ENCODE measurements at regions not wholly inside any gene's neighbourhood (a gene's known extent, or its start where the extent isn't known, plus 50 kb on each side); places are given as distances from the start of the nearest gene placed in this dataset.

GRCh38 chr13:30034458-30034795 lies 184.0 kb upstream of the UBL3 start:
- no peak for DNase-seq (ENCODE audit: low read depth in 4 of 4, low spot score in 2 of 4)

DNA sequence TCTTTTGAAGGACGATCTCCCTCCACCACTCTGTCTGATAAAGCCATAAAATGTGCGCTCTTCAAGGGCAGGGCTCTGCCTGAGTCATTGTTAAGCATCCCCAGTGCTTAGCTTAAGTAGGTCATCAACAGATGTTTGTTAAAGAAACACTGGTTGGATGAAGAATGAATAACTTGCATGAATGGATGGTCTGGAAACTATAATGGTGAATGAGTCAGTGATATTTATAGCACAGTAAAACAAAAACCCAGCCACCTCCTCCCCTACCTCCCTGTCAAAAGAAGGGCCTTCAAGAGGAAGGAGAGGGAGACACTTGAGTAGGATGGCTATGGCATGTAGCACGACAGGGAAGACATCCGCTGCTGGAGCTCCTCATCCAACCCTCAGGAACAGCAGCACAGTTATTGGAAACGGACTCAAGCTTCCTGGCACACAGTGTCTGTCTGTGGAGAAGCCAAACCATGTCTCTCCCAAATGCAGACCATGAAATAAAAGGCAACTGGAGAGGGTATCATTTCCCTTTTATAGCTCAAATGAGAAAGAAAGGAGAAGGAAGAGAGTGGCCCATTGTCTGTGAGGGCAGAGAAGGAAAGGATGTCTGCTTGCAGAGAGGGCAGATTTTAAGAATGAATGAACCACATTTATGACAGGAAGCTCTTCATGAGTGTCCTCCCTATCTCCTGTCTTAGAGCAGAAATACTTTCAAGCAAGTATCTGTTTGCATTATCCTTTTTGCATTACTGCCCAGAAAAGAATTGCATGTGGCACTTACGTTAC lies 183.5 kb upstream of the UBL3 start:
- no peak for DNase-seq (ENCODE audit: low read depth in 4 of 4, low spot score in 2 of 4)

DNA sequence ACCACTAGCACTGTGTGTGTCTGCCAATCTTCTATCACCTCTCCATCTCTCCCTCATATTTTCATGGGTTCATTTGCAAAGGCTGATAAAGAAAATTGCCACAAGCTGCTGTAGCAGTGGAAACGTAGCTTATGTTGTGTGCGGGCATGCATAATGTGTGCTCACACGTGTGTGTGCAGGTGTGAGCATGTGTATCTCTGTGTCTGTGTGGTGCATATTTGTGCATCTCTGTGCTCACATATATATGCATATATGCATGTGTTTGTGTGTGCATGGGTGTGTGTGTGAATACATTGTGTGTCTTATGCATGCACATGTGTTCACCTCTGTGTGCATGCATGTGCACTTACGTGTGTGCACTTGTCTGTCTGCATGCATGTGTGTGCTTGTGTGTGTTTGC lies 181.8 kb upstream of the UBL3 start:
- DNase-seq (ENCODE audit: low read depth in 4 of 4, low spot score in 2 of 4): no peak

DNA sequence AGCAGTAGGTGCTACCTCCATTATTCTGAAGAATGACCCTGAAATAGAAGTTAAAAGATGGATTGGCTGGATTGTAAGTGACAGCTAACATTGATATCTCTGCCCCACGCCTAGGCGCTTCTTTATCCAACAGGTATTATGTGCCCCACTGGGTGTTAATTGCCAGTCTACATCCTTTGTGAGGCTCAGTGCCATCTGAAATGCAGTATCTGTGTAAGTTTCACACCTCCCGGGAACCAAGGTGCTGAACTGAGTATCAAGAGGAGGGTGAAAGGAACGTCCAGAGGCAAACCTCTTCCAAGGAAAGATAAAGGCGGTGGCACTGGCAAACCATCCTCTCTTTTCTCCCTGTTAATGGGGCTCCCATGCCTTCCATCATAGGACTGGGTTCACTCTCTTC lies 181.1 kb upstream of the UBL3 start:
- no peak for DNase-seq (ENCODE audit: low read depth in 4 of 4, low spot score in 2 of 4)

DNA sequence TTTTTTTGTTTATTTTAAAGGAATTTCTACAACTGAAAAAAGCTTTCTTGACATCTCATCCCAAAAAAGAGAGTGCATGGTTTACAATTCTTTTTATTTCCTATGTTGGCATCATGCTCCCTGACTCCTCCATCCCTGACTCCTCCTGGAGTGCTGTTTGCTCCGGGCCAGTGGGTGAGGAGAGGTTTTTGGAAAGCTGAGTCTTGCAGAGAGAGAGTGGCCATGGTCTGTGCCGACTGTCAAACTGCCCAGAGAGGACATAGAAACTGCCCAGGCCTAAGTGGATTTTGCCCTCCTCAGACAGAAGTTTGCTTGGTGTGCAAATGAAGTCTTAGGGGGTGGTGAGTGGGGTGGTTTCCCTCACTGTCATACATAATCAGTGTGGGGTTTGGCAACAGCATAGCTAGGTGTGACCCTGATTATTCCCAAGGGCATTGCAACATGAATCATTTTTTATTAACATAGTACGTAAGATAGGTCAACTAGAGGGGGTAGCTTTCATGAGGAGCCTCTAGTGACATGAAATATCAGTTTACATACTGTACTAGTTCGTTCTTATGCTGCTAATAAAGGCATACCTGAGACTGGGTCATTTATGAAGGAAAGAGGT lies 179.8 kb upstream of the UBL3 start:
- DNase-seq (ENCODE audit: low read depth in 4 of 4, low spot score in 2 of 4): no peak

GRCh38 chr13:30027569-30028455 lies 177.4 kb upstream of the UBL3 start:
- DNase-seq (ENCODE audit: low read depth in 4 of 4, low spot score in 2 of 4): no peak

- DNase-seq (ENCODE audit: low read depth in 4 of 4, low spot score in 2 of 4): no peak
These were observed 176.5 kb upstream of the UBL3 start for GRCh38 chr13:30026909-30027308.

GRCh38 chr13:30026093-30026492 lies 175.7 kb upstream of the UBL3 start:
- no peak for DNase-seq (ENCODE audit: low read depth in 4 of 4, low spot score in 2 of 4)

GRCh38 chr13:30025351-30025750 lies 174.9 kb upstream of the UBL3 start:
- DNase-seq (ENCODE audit: low read depth in 4 of 4, low spot score in 2 of 4): no peak

DNA sequence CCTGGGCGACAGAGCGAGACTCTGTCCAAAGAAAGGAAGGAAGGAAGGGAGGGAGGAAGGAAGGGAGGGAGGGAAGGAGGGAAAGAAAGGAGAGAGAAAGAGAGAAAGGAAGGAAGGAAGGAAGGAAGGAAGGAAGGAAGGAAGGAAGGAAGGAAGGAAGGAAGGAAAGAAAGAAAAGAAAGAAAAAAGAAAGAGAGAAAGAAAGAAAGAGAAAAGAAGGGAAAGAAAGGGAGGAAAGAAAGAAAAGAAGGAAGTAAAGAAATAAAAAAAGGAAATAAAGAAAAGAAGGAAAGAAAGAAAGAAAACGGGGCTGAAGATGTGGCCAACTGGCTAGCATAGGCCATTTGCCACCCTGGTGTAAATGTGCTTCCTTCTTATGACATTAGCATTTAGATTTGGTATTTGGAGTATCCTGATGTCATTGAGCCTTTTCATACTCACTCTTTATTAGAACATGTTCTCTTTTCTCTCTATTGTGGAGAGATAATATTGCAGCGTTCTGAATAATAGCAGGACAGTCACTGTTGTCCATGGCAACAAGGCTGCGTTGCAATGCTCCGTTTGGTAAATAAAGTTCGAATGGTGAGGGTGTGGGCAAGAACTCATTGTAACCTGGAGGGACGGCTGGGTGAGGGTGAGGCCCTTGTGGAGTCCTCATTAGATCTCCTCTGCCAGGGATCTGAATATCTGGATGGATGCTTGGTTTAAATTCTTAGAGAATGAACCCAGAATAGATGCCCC lies 173.9 kb upstream of the UBL3 start:
- DNase-seq (ENCODE audit: low read depth in 4 of 4, low spot score in 2 of 4): no peak

DNA sequence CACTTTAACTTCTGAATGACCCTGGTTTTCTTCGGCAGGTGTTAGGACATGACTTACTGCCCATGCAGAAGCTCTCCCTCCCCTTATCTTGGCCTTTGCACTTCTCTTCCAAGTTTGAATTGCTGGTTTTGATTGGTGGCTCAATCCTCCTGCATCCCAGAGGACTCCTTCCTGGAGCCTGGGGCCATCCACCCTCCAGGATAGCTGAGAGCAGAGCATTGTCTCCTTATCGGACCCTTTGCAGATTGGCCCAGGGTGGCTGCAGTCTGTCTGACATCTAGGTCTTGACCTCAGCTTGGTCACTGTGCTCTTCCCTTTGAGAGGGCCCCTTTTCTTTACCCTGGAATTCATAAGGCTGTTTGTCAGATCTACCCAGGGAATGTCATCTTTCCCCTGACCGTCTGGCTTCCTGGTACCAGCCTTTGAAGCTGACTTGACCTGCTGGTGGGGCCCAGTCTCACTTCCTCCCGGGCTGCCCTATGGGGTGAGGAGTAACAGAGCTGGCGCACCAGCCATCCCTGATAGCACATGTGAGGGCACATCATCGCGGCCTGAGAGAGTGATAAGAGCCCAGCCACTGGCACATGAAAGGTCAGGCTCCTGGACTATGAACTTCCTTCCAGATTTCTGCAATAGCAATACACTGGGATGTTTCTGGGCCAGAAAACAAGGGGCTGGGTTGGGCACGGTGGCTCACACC lies 172.9 kb upstream of the UBL3 start:
- DNase-seq (ENCODE audit: low read depth in 4 of 4, low spot score in 2 of 4): no peak

- DNase-seq (ENCODE audit: low read depth in 4 of 4, low spot score in 2 of 4): no peak
These were observed 172.4 kb upstream of the UBL3 start for GRCh38 chr13:30022796-30023195.

- no peak for DNase-seq (ENCODE audit: low read depth in 4 of 4, low spot score in 2 of 4)
These were observed 171.8 kb upstream of the UBL3 start for GRCh38 chr13:30022256-30022655.

GRCh38 chr13:30021611-30022010 lies 171.2 kb upstream of the UBL3 start:
- no peak for DNase-seq (ENCODE audit: low read depth in 4 of 4, low spot score in 2 of 4)

DNA sequence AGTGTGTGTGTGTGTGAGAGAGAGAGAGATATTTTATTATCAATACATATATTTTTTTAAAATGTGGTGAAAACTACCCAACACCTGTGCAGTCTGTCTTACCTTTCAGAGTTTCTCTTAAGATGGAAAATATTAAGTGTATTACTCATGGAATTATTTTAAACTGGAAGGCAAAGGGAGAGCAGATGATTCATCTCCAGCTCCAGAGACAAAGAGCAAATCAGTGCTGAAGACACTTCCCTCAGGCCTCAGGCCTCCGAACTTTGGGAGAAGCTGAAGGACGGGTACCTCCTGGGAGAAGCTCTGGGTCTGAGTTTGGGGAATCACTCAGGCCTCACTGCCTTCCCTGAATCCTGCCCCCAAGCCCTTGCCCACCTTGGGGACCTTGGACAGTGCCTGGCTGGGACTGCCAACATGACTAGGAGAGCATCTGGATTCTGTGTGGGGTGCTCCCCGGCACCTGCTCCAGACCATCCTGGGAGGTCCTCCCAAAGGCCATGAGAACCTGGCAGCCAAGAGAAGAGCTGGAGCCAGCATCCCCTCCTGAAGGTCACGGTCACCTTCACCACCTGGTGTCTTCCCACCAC lies 170.4 kb upstream of the UBL3 start:
- no peak for DNase-seq (ENCODE audit: low read depth in 4 of 4, low spot score in 2 of 4)

DNA sequence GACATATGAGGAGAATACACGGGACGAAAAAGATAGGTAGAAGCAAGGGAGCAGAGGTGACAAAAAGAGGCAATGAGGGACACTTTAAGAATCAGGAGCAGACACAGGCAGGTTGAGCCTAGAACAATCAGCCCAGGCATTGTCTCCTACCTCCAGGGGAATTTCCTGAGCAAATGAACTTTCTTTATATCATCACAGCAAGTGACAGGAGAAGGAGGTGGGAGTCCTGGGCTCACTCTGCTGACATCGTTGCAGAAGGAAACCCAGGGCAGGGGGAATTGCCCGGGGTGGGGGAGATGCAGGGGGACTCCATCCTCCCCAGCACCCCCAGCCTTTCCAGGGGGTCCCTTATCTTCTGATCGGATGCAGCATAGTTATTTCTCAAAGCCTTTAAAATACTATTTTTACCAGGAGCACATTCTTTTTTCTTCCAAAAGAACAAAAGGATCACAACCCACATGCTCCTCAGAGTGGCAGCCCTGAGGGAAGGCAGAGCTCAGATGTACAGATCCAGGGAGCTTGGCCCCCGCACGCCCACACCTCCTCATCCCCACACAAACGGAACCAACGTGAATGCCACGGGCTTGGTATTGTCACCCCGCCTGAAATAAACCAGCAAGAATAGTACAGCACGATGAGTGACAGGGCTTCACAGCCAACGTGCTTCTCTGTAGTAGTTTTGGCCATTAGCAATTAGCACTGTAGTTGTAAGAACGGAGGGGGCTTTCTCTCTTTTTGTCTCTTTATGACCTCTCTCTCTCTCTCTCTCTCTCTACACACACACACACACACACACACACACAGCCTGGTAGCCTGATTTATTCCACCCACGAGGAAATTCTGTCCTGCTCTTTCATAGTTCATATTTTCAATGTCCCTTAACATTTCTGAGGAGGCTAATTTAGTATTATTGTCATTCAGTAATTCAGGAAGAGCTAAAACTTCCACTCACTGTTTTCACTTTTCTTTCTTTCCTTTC lies 169.5 kb upstream of the UBL3 start:
- no peak for DNase-seq (ENCODE audit: low read depth in 4 of 4, low spot score in 2 of 4)

- no peak for DNase-seq (ENCODE audit: low read depth in 4 of 4, low spot score in 2 of 4)
These were observed 167.5 kb upstream of the UBL3 start for GRCh38 chr13:30017880-30018279.

DNA sequence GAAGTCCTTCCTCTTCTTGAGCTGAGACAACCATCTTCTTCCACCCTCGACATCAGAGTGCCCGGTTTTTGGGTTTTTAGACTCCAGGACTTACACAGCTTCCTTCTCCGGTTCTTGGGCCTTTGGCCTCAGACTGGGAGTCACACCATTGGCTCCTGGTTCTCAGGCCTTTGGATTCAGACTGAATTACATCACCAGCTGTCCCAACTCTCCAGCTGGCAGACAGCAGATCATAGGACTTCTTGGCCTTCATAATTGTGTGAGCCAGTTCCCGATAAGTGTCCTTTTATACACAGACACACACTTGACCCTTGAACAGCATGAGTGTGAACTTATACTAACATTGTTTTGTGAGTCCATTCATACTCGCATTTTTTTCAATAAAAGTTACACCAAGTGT lies 166.0 kb upstream of the UBL3 start:
- no peak for DNase-seq (ENCODE audit: low read depth in 4 of 4, low spot score in 2 of 4)

DNA sequence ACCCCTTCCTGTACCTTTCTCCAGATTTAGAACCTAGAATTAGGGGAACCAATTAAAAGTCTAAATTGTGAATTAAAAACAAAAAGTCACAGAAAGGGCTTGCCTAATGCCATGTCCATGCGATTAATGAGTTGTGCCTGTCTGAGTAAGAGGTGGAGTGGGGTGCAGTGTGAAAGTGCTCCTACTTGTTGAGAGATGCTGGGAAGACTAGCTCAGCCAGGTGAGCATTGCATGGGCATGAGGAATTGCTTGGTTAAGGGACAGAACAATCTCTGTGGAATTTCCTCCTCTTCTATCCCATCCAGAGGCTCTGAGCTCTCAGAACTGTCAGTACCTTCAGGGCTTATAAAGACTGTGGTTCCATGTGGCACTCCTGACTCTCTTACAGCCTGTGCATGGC lies 159.0 kb upstream of the UBL3 start:
- DNase-seq (ENCODE audit: low read depth in 4 of 4, low spot score in 2 of 4): no peak
